Duodenal mucosa (tissue), 2 donors: ENCODE measurements at regions not wholly inside any gene's neighbourhood (a gene's known extent, or its start where the extent isn't known, plus 50 kb on each side); places are given as distances from the start of the nearest gene placed in this dataset.
"Not testable (repeated sequence)": the region's sequence is repeated elsewhere in the genome, so short reads cannot be mapped to it uniquely, and the experiment has no call there.

Experiments used
- H3K27ac ChIP-seq: one replicate; pipeline ENCODE4 v1.7.0; 2013; ENCODE audit warnings: low read depth, low read length
- H3K27me3 ChIP-seq, 2 donors: one replicate each; pipeline ENCODE4 v1.7.0; 2013; ENCODE audit warnings: low read length in 2 of 2, control low read depth in 1 of 2; ENCODE audit not compliant: insufficient read depth in 2 of 2, control insufficient read depth in 1 of 2
- H3K36me3 ChIP-seq, 2 donors: one replicate each; pipeline ENCODE4 v1.7.0; 2013; ENCODE audit warnings: low read length in 2 of 2, control low read depth in 1 of 2; ENCODE audit not compliant: insufficient read depth in 2 of 2, control insufficient read depth in 1 of 2
- H3K4me1 ChIP-seq, 2 donors: one replicate each; pipeline ENCODE4 v1.7.0; 2013; ENCODE audit warnings: low read length in 2 of 2, control low read depth in 1 of 2; ENCODE audit not compliant: insufficient read depth in 2 of 2, control insufficient read depth in 1 of 2
- H3K4me3 ChIP-seq, 2 donors: one replicate each; pipeline ENCODE4 v1.7.0; 2013; ENCODE audit warnings: low read length in 2 of 2, low read depth in 1 of 2
- H3K9ac ChIP-seq, 2 donors: one replicate each; pipeline ENCODE4 v1.7.0; 2013; ENCODE audit warnings: low read length in 2 of 2, low read depth in 1 of 2
- H3K9me3 ChIP-seq, 2 donors: one replicate each; pipeline ENCODE4 v1.7.0; 2013; ENCODE audit warnings: low read length in 2 of 2, control low read depth in 1 of 2; ENCODE audit not compliant: control insufficient read depth in 1 of 2

DNA sequence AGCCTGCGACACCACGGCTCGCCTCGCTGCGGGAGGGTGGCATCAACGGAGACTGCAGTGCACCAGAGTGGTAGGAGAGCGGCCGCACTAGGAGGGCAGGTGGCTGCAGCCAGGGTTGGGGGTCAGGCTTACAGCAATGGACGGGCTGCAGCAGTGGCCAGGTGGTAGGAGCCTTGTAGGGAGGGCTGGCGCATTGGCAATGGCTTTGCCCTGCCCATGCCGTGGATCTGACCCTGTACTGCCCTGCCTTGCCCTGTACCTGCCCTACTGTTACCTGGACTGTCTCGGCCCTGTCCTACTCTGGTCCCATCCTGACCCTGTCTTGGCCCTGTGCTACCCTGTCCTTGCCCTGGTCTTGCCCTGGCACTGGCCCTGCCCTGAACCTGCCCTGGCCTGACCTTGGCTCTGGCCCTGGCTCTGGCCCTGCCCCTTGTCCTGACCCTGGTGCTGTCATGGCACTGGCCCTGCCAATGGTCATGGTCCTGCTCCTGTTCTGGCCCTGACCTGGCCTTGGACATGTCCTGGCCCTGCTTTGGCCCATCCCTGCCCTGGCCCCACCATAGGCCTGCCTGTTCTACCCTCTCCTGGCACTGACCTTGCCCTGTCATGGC lies 240.0 kb downstream of the GOLGA6L6 start:
- not testable (repeated sequence) for H3K27me3 ChIP-seq, H3K36me3 ChIP-seq, H3K9ac ChIP-seq, H3K4me1 ChIP-seq, H3K4me3 ChIP-seq, H3K27ac ChIP-seq
- H3K9me3 ChIP-seq: peaks cover 25 to 52% of the 10 kb centered on the region in 2 donors

GRCh38 chr15:20301041-20301390 lies 240.6 kb downstream of the GOLGA6L6 start:
- H3K4me1 ChIP-seq, H3K36me3 ChIP-seq, H3K27me3 ChIP-seq, H3K4me3 ChIP-seq, H3K27ac ChIP-seq, H3K9ac ChIP-seq: not testable (repeated sequence)
- H3K9me3 ChIP-seq: peaks cover 29 to 49% of the 10 kb centered on the region in 2 donors

DNA sequence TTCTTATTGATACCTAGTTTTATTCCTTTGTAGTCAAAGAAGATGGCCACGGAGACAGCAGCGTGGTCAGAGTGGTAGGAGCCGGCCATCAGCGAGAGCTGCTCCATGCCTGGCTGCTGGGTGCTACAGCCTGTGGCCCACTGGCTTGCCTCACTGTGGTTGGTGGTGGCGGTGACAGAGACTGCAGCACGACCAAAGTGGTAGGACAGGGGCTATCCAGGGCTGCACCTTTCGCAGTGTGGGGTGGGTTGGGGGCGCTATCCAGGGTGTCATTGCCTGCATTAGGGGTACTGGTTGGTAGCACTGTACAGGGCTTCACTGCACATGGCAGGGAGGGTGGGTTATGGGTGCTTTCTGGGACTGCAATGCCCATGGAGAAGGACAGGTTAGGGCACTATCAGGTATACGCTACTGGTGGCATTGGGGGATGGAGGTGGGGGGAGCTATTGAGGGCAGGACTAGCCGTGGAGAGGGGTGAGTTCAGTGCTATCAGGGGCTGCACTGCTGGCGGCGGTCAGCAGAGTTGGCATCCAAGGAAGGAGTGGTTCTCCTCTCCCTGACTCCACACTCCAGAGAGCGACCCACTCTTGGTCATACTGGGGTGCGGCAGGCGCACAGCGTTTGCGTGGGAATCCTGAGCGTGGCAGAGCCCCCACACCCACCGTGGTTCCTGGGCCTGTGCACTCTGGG lies 241.1 kb downstream of the GOLGA6L6 start:
- H3K4me1 ChIP-seq, H3K36me3 ChIP-seq, H3K4me3 ChIP-seq, H3K27ac ChIP-seq, H3K9ac ChIP-seq, H3K27me3 ChIP-seq: not testable (repeated sequence)
- peaks cover 24 to 47% of the 10 kb centered on the region in 2 donors for H3K9me3 ChIP-seq

DNA sequence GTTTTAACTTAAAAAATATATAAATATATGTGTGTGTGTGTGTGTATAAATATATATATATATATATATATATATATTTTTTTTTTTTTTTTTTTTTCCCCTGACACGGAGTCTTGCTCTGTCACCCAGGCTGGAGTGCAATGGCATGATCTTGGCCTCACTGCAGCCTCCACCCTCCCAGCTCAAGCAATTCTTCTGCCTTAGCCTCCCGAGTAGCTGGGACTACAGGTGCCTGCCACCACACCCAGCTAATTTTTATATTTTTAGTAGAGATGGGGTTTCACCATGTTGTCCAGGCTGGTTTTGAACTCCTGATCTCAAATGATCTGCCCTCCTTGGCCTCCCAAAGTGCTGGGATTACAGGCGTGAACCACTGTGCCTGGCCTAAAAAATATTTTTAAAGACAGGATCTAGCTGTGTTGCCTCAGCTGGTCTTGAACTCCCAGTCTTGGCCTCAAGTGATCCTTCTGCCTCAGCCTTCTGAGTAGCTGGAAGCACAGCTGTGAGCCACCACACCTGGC lies 243.9 kb downstream of the GOLGA6L6 start:
- H3K36me3 ChIP-seq, H3K27ac ChIP-seq, H3K9ac ChIP-seq, H3K4me3 ChIP-seq, H3K27me3 ChIP-seq, H3K4me1 ChIP-seq: not testable (repeated sequence)
- peaks cover 17 to 47% of the 10 kb centered on the region in 2 donors for H3K9me3 ChIP-seq

- not testable (repeated sequence) for H3K27me3 ChIP-seq, H3K27ac ChIP-seq, H3K36me3 ChIP-seq, H3K4me3 ChIP-seq, H3K4me1 ChIP-seq, H3K9ac ChIP-seq
- H3K9me3 ChIP-seq: peaks cover 17 to 37% of the 10 kb centered on the region in 2 donors
Measured at GRCh38 chr15:20296261-20296660, 245.3 kb downstream of the GOLGA6L6 start.

DNA sequence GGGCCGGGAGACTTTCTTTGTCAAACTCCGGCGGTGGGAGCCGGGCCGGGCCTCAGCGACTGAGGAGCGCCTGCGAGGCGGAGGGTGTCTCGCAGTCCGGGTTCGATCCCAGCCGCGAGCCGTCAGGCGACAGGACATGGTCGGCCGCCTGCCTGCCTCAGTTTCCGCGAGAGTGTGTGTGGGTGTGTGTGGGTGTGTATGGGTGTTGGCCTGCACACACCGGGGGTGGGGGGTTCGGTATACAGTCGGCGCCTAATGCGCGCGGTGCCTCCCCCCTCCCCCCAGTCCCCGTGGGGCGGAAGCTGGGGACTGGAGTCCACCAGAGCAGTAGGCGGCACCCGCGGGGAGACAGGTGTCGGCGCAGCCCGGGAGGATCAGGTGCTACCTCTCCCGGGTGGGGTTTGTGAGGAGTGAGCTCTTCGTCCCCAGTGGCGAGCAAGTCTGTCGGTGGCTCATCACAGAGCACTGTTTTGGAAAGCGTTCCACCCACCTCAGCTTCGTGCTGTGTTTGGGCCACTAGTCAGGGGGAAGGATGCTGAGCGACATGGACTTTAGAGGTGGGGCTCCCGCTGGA lies 246.3 kb downstream of the GOLGA6L6 start:
- no peak overlapping the region for H3K27ac ChIP-seq
- H3K27me3 ChIP-seq: no peaks in the 10 kb centered on the region
- H3K4me3 ChIP-seq: no peak overlapping the region
- no peaks in the 10 kb centered on the region for H3K4me1 ChIP-seq
- peaks cover 17 to 31% of the 10 kb centered on the region in 2 donors for H3K9me3 ChIP-seq
- H3K36me3 ChIP-seq: no peaks in the 10 kb centered on the region
- H3K9ac ChIP-seq: no peak overlapping the region

DNA sequence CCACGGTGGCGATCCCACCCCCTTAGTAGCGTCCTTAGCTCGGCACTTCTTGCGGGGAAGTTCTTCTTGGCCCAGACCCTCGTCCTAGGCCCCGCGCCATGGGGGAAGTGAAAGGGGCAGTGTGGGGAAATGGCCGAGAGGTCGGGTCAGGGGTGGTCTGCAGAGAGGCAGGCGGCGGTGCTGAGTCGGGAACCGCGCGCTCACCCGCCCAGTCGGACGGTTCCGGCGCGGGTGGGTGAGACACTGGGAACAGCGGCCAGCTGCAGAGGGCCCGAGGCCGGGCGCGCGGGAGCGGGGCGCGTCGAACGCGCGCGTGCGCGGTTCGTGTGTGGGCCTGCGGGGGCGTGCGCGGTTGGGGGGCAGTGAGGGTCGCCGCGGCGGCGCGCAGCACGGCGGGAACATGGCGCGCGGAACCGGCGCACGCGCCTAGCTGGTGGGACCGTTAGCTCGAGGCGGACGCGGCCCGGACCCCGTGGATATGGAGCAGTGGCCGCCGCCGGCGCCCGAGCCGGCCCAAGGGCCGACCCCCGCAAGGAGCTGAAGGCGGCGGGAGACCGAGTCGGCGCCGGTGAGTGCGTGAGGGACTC lies 246.9 kb downstream of the GOLGA6L6 start:
- Histone ChIP-seq H3K27me3 (no peaks in the 10 kb centered on the region), H3K4me1 (no peaks in the 10 kb centered on the region), H3K36me3 (no peaks in the 10 kb centered on the region), H3K27ac (no peak overlapping the region), H3K4me3 (no peak overlapping the region), H3K9me3 (peaks cover 21 to 32% of the 10 kb centered on the region in 2 donors), H3K9ac (no peak overlapping the region)

- H3K27ac ChIP-seq, H3K27me3 ChIP-seq, H3K9ac ChIP-seq: not testable (repeated sequence)
Measured at GRCh38 chr15:20292422-20293005, 249.1 kb downstream of the GOLGA6L6 start.

GRCh38 chr15:20291616-20292015 lies 250.0 kb downstream of the GOLGA6L6 start:
- not testable (repeated sequence) for H3K27me3 ChIP-seq, H3K9ac ChIP-seq, H3K36me3 ChIP-seq, H3K4me3 ChIP-seq, H3K4me1 ChIP-seq, H3K27ac ChIP-seq
- peaks cover 19 to 38% of the 10 kb centered on the region in 2 donors for H3K9me3 ChIP-seq

More at GRCh38 chr15:20292422-20293005, 249.1 kb downstream of the GOLGA6L6 start:
- H3K36me3 ChIP-seq, H3K4me1 ChIP-seq, H3K4me3 ChIP-seq: not testable (repeated sequence)
- H3K9me3 ChIP-seq: peaks cover 19 to 41% of the 10 kb centered on the region in 2 donors

- H3K4me1 ChIP-seq, H3K27ac ChIP-seq, H3K27me3 ChIP-seq, H3K36me3 ChIP-seq, H3K9ac ChIP-seq, H3K4me3 ChIP-seq: not testable (repeated sequence)
- H3K9me3 ChIP-seq: peaks cover 15 to 36% of the 10 kb centered on the region in 2 donors
Measured at GRCh38 chr15:20290606-20291005, 251.0 kb downstream of the GOLGA6L6 start.
